Central memory CD8-positive, alpha-beta T cell (primary cell): ENCODE measurements at regions not wholly inside any gene's neighbourhood (a gene's known extent, or its start where the extent isn't known, plus 50 kb on each side); places are given as distances from the start of the nearest gene placed in this dataset.

ENCODE experiments used
- ATAC-seq: fragments of 150-1000 bp; cut with Tn5 transposase; replicated peaks from 2 replicates; pipeline ENCODE4 v1.10.0; 2022; ENCODE audit warnings: mild to moderate bottlenecking, moderate FRiP score, moderate number of reproducible peaks; ENCODE audit not compliant: poor library complexity, severe bottlenecking; ENCODE audit errors: extremely low read depth
- DNase-seq, 2 donors: peaks; one replicate each; pipeline ENCODE4 v3.0.0; 2021; ENCODE audit warnings: low spot score in 2 of 2
- H3K27ac Mint-ChIP-seq: one replicate; pipeline ENCODE4 v1.8.0; 2022; ENCODE audit warnings: low read depth, mild to moderate bottlenecking, moderate library complexity, mixed read lengths
- H3K27me3 Mint-ChIP-seq: one replicate; pipeline ENCODE4 v1.8.0; 2022; ENCODE audit warnings: mixed read lengths
- H3K36me3 Mint-ChIP-seq: one replicate; pipeline ENCODE4 v1.8.0; 2022; ENCODE audit warnings: mild to moderate bottlenecking, moderate library complexity, mixed read lengths; ENCODE audit not compliant: insufficient read depth
- H3K4me1 Mint-ChIP-seq: one replicate; pipeline ENCODE4 v1.8.0; 2022; ENCODE audit warnings: mixed read lengths
- H3K4me3 Mint-ChIP-seq: one replicate; pipeline ENCODE4 v1.8.0; 2022; ENCODE audit warnings: mild to moderate bottlenecking, moderate library complexity, mixed read lengths
- H3K9me3 Mint-ChIP-seq: one replicate; pipeline ENCODE4 v1.8.0; 2022; ENCODE audit warnings: mixed read lengths

GRCh38 chr1:208874915-208875314 is 630.7 kb upstream of the PLXNA2 start:
- Mint-ChIP-seq H3K9me3 (no peaks in the 10 kb centered on the region), H3K27ac (no peak overlapping the region), H3K27me3 (peaks cover 19% of the 10 kb centered on the region), H3K36me3 (no peaks in the 10 kb centered on the region), H3K4me1 (no peaks in the 10 kb centered on the region), H3K4me3 (no peak overlapping the region)
- DNase-seq (no peak), ATAC-seq (no peak)

DNA sequence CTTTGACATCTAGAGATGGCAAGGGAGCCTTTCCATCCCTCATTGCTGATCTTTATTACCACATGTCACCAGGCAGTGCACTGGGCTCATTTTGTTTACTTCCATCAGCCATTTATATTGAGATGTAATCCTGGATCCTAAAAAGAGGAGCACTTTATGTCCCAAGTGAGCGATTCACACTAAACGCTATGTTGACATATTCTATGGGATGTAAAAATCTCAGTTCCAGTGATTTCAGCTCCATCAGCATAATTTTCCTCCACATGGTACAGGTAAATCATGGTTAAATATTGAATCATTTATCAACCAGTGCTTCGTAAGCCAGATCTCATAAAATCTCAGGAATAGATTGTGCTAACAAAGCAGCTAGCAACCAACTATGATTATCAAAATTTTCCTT is 634.8 kb upstream of the PLXNA2 start:
- no peak overlapping the region for H3K27ac Mint-ChIP-seq
- H3K4me3 Mint-ChIP-seq: no peak overlapping the region
- ATAC-seq (no peak), DNase-seq (no peak)
- H3K36me3 Mint-ChIP-seq: no peaks in the 10 kb centered on the region
- peaks cover 11% of the 10 kb centered on the region for H3K9me3 Mint-ChIP-seq
- peaks cover 24% of the 10 kb centered on the region for H3K27me3 Mint-ChIP-seq
- no peaks in the 10 kb centered on the region for H3K4me1 Mint-ChIP-seq

DNA sequence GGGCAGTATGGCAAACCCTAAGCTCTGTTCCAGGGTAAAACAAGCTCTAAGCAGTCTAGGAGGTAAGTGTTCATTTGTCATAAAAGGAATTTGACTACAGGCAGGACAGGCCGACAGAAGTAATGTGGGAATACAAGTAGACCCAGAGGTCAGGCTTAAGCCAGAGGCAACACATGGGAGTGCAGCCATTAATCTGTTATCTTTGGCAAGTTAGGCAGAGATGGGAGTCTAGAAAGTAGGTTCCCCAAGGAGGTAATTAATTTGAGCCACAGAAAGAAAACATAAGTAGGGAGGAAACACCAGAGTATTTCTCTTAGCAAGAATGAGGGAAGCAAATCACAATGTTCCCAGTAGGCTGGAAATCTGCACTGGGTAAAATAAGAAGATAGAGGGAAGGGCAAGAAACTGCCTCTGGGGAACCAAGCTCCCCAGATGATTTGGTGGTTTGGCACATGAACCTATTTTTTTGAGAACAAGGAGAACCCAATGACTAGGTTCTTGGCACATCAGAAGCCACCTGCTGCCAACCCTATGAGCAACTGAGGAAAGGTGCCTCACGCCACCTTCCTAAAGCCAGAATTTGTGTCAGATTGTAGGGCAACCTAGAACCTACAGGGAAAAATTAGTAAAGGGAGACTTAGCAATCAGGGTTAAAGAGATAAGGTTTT is 636.4 kb upstream of the PLXNA2 start:
- Mint-ChIP-seq H3K27me3 (peaks cover 18% of the 10 kb centered on the region), H3K9me3 (peaks cover 11% of the 10 kb centered on the region), H3K27ac (no peak overlapping the region), H3K4me3 (no peak overlapping the region), H3K36me3 (no peaks in the 10 kb centered on the region), H3K4me1 (no peaks in the 10 kb centered on the region)
- DNase-seq: no peak
- ATAC-seq: no peak

DNA sequence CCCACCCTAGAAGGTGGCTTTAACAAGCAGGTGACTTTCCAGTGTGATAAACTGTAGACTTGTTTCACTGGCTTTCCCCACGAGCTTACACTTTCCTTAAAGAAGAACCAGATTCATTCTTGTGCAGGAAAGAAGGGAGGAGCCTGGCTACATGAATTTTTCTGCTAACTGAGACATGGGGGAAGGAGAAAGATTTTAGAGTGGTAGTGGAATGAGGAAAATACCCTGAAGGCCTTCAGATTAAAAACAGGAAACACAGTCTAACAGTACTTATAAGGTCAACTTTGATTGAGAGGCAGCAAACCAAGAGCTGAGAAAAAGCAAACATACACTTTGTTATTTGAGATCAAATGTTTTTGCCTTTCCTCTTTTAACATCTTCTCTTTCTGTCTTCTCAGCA is 640.9 kb upstream of the PLXNA2 start:
- peaks cover 11% of the 10 kb centered on the region for H3K9me3 Mint-ChIP-seq
- H3K4me3 Mint-ChIP-seq: no peak overlapping the region
- peaks cover 18% of the 10 kb centered on the region for H3K27me3 Mint-ChIP-seq
- ATAC-seq (no peak), DNase-seq (no peak)
- no peak overlapping the region for H3K27ac Mint-ChIP-seq
- H3K4me1 Mint-ChIP-seq: no peaks in the 10 kb centered on the region
- H3K36me3 Mint-ChIP-seq: no peaks in the 10 kb centered on the region

- Mint-ChIP-seq H3K4me3 (no peak overlapping the region), H3K36me3 (no peaks in the 10 kb centered on the region), H3K27me3 (peaks cover 13% of the 10 kb centered on the region), H3K9me3 (peaks cover 7% of the 10 kb centered on the region), H3K27ac (no peak overlapping the region), H3K4me1 (no peaks in the 10 kb centered on the region)
- no peak for DNase-seq
- no peak for ATAC-seq
These were observed 641.5 kb upstream of the PLXNA2 start for GRCh38 chr1:208885650-208886049.

DNA sequence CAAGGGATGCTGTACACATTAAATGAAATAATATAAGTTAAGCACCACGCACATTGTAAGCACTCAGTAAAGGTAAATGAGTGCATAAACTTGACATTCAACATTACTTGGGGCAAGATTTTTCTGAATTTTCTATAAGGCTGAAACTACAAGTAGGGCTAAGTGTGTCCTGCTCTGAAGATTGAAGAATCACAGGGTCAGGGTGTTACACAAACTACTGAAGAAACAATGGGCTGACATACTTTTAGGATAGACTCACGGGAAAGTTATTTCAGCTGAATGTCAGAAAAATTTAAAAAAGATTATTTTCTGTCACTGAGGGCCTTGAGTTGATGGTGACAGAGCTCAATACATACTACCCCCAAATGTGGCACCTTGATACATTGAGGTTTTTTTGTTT is 644.2 kb upstream of the PLXNA2 start:
- no peak overlapping the region for H3K27ac Mint-ChIP-seq
- no peaks in the 10 kb centered on the region for H3K36me3 Mint-ChIP-seq
- no peaks in the 10 kb centered on the region for H3K9me3 Mint-ChIP-seq
- H3K27me3 Mint-ChIP-seq: peaks cover 13% of the 10 kb centered on the region
- ATAC-seq: no peak
- no peaks in the 10 kb centered on the region for H3K4me1 Mint-ChIP-seq
- H3K4me3 Mint-ChIP-seq: no peak overlapping the region
- no peak for DNase-seq

DNA sequence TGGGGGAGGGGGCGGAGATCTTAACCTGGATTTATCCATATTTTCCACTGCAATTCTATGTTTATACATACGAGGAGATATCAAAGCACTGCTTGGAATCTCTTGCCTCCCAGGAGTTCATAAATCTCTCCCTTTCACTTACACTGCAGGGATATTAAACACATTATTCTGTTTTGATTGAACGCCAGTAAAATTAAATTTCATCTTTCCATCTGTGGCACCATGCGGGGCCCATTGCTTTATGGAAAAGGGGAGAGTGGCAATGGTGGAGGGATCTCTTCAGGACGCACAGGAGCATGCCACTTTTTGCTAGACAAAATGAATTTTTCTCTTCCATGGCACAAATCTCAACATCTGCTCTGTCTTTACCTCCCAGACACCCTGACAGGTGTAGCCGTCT is 648.0 kb upstream of the PLXNA2 start:
- peaks cover 7% of the 10 kb centered on the region for H3K27me3 Mint-ChIP-seq
- ATAC-seq: no peak
- H3K4me1 Mint-ChIP-seq: no peaks in the 10 kb centered on the region
- no peak overlapping the region for H3K27ac Mint-ChIP-seq
- no peak for DNase-seq
- no peaks in the 10 kb centered on the region for H3K9me3 Mint-ChIP-seq
- H3K4me3 Mint-ChIP-seq: no peak overlapping the region
- H3K36me3 Mint-ChIP-seq: no peaks in the 10 kb centered on the region

GRCh38 chr1:208893251-208893650 is 649.1 kb upstream of the PLXNA2 start:
- H3K4me3 Mint-ChIP-seq: no peak overlapping the region
- ATAC-seq (no peak), DNase-seq (no peak)
- H3K36me3 Mint-ChIP-seq: no peaks in the 10 kb centered on the region
- H3K27ac Mint-ChIP-seq: no peak overlapping the region
- H3K9me3 Mint-ChIP-seq: no peaks in the 10 kb centered on the region
- no peaks in the 10 kb centered on the region for H3K4me1 Mint-ChIP-seq
- peaks cover 7% of the 10 kb centered on the region for H3K27me3 Mint-ChIP-seq

DNA sequence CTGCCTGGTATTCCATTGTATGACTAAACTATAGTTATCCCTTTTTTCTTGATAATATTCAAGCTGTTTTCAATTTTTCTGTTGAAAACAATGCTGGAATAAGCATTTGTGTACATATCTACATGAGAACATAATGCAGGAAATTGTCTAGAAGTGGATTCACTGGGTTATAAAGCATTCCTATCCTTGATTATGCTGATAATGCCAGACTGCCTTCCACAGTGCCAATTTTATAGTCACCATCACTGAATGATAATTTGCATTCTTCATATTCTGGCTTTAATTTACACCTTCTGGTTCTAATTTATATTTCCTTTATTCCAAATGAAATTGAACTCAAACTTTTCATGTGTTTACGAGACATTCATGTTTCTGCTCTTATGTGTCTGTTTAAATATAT is 651.0 kb upstream of the PLXNA2 start:
- no peak for DNase-seq
- H3K27me3 Mint-ChIP-seq: peaks cover 7% of the 10 kb centered on the region
- no peak overlapping the region for H3K4me3 Mint-ChIP-seq
- H3K36me3 Mint-ChIP-seq: no peaks in the 10 kb centered on the region
- H3K27ac Mint-ChIP-seq: no peak overlapping the region
- no peaks in the 10 kb centered on the region for H3K4me1 Mint-ChIP-seq
- no peak for ATAC-seq
- H3K9me3 Mint-ChIP-seq: no peaks in the 10 kb centered on the region

DNA sequence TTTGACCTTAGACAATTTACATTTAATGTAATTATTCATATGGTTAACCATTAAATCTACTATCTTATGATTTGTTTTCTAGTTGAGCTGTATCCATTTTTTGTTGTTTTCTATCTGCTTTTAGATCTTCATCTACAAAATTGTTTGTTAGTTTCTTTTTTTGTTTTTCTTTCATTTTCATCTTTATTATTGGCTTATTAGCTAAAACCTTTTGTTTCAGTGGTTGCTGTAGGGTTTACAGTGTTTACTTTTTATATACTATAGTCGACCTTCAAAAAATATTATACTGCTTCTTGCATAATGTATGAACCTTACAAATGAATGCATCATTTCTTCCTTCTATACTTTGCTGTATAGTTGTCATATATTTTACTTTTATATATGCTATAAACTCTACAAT is 651.6 kb upstream of the PLXNA2 start:
- no peaks in the 10 kb centered on the region for H3K4me1 Mint-ChIP-seq
- H3K9me3 Mint-ChIP-seq: no peaks in the 10 kb centered on the region
- DNase-seq (no peak), ATAC-seq (no peak)
- H3K4me3 Mint-ChIP-seq: no peak overlapping the region
- no peak overlapping the region for H3K27ac Mint-ChIP-seq
- H3K27me3 Mint-ChIP-seq: peaks cover 4% of the 10 kb centered on the region
- H3K36me3 Mint-ChIP-seq: no peaks in the 10 kb centered on the region

GRCh38 chr1:208896768-208897167 is 652.6 kb upstream of the PLXNA2 start:
- no peaks in the 10 kb centered on the region for H3K4me1 Mint-ChIP-seq
- H3K36me3 Mint-ChIP-seq: no peaks in the 10 kb centered on the region
- peaks cover 5% of the 10 kb centered on the region for H3K9me3 Mint-ChIP-seq
- DNase-seq: no peak
- ATAC-seq: no peak
- no peak overlapping the region for H3K4me3 Mint-ChIP-seq
- no peak overlapping the region for H3K27ac Mint-ChIP-seq
- H3K27me3 Mint-ChIP-seq: no peaks in the 10 kb centered on the region

DNA sequence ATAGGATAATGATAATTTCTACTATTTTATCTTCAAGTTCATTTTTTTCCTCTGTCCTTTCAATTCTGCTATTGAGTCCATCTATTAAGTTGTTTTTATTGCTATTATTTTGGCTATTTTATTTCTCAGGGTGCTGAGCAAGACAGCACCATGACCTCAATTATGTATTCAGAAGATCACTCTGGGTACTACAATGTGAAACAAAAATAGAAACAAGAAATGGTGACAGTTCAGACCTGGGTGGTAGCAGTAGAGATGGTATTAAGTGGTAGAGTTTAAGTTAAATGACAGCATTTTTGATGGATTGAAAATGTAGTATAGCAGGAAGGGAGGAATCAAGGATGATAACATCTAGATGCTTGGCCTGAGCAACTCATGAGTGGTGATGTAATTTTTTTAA is 655.3 kb upstream of the PLXNA2 start:
- no peaks in the 10 kb centered on the region for H3K27me3 Mint-ChIP-seq
- H3K9me3 Mint-ChIP-seq: peaks cover 5% of the 10 kb centered on the region
- no peak for DNase-seq
- ATAC-seq: no peak
- H3K4me3 Mint-ChIP-seq: no peak overlapping the region
- H3K4me1 Mint-ChIP-seq: no peaks in the 10 kb centered on the region
- no peak overlapping the region for H3K27ac Mint-ChIP-seq
- no peaks in the 10 kb centered on the region for H3K36me3 Mint-ChIP-seq

GRCh38 chr1:208903251-208903905 is 659.2 kb upstream of the PLXNA2 start:
- Mint-ChIP-seq H3K4me3 (no peak overlapping the region), H3K36me3 (no peaks in the 10 kb centered on the region), H3K4me1 (no peaks in the 10 kb centered on the region), H3K9me3 (peaks cover 5% of the 10 kb centered on the region), H3K27ac (no peak overlapping the region), H3K27me3 (peaks cover 13% of the 10 kb centered on the region)
- ATAC-seq (no peak), DNase-seq (no peak)
